Ectodermal cell (in vitro differentiated cells): ENCODE measurements at regions not wholly inside any gene's neighbourhood (a gene's known extent, or its start where the extent isn't known, plus 50 kb on each side); places are given as distances from the start of the nearest gene placed in this dataset.

Source experiments
- H3K27ac ChIP-seq: 2 replicates; pipeline ENCODE4 v1.7.0; 2013; ENCODE audit warnings: mild to moderate bottlenecking, low read depth, low read length; ENCODE audit not compliant: insufficient read depth, poor library complexity, severe bottlenecking
- H3K27me3 ChIP-seq: 2 replicates; pipeline ENCODE4 v1.7.0; 2013; ENCODE audit warnings: mild to moderate bottlenecking, low read length; ENCODE audit not compliant: insufficient read depth, control insufficient read depth, poor library complexity, severe bottlenecking
- H3K36me3 ChIP-seq: one replicate; pipeline ENCODE4 v1.7.0; 2013; ENCODE audit warnings: low read length; ENCODE audit not compliant: control insufficient read depth, insufficient read depth
- H3K4me1 ChIP-seq: one replicate; pipeline ENCODE4 v1.7.0; 2013; ENCODE audit warnings: low read length; ENCODE audit not compliant: control insufficient read depth, insufficient read depth
- H3K4me3 ChIP-seq: 2 replicates; pipeline ENCODE4 v1.7.0; 2013; ENCODE audit warnings: low read depth, low read length, control low read depth; ENCODE audit not compliant: insufficient read depth
- H3K9me3 ChIP-seq: 2 replicates; pipeline ENCODE4 v1.7.0; 2013; ENCODE audit warnings: mild to moderate bottlenecking, low read length, moderate library complexity; ENCODE audit not compliant: control insufficient read depth
- WGBS, 2 experiments: methylation state at CpG; one replicate each; pipeline ENCODE4 v1.1.7; 2013; ENCODE audit warnings: missing lambda C conversion rate in 2 of 2; 5-methylcytosine and 5-hydroxymethylcytosine counted together

DNA sequence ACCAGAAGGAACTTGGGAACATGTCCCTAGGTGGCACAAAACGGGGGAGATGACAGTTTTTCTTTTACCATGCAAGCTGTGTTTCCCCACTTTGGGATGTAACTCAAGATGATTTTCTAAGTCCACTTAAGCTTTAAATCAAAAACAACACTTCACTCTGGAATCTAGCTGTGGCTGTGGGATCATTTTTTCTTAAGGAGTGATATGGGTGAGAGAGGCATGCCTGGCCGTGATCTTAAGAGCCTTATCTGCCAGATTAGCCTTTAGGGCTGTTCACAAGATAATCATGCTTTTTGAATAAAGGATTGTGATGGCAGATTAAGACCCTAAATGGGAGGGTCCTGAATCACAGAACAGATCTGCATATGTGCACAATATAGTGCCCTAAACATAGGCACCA is 384.8 kb upstream of the SEMA6D start:
- 91 to 100% methylated on average over 2 of the region's 2 CpGs for WGBS, 2 experiments
- H3K9me3 ChIP-seq: peaks cover 2% of the 10 kb centered on the region
- H3K27me3 ChIP-seq: no peaks in the 10 kb centered on the region
- H3K4me3 ChIP-seq: no peak overlapping the region
- no peak overlapping the region for H3K27ac ChIP-seq
- H3K36me3 ChIP-seq: no peaks in the 10 kb centered on the region
- no peaks in the 10 kb centered on the region for H3K4me1 ChIP-seq

DNA sequence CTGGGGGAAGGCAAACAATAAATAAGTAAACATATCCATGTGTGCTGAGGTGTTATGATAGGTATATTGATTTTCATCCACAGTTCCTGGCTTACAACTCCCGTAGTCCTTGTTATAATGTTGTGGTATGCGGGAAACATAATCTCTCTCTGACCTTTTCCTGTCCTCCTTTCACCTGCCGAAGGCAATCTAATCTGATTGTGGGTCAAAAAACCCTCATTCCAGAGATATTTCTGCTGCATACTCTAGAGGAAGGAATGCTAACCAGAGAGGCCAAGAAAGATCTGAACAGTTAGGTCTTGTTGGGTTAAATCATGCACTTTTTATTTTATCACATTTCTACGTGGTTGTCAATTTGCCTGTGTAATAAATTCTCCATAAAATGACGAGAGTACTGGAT is 383.6 kb upstream of the SEMA6D start:
- WGBS, 2 experiments: 91 to 92% methylated on average over 4 to 5 of the region's 5 CpGs
- Histone ChIP-seq H3K4me3 (no peak overlapping the region), H3K27ac (no peak overlapping the region), H3K9me3 (peaks cover 2% of the 10 kb centered on the region), H3K4me1 (no peaks in the 10 kb centered on the region), H3K27me3 (no peaks in the 10 kb centered on the region), H3K36me3 (no peaks in the 10 kb centered on the region)

DNA sequence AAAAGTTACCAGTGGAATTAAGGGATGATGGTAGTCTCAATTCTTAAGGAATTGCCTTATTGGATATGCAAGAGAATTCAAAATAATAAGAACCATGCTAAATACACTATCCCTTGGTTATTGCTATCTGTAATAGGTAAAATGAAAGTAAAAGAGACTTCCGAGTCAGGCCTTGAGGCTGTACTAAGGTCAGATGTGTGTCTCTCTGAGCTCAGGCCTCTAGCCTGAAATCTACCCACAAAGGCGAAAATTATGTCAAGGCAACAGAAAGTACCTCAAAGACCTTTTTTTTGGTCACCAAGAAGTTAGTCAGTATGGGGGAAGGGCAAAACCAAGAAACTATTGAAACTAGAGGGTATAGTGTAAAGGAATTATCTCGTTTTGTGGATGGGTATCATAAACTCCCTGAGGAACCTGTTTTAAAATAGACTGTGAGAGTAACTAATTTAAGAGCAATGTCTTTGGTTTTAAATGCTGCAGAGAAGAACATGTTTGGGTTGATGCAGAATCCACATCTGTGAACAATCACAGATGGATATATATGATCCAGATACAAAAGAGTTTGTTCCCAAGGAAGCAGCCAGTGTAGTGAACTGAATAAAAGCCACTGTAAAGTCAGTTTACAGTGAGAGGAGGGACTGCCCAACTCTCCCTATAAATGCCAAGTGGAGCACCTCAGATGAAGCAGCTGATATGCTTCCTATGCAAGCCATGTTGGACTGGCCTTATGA is 382.3 kb upstream of the SEMA6D start:
- no peaks in the 10 kb centered on the region for H3K36me3 ChIP-seq
- peaks cover 2% of the 10 kb centered on the region for H3K9me3 ChIP-seq
- 88 to 94% methylated on average over 3 of the region's 3 CpGs for WGBS, 2 experiments
- H3K27me3 ChIP-seq: no peaks in the 10 kb centered on the region
- H3K4me1 ChIP-seq: no peaks in the 10 kb centered on the region
- no peak overlapping the region for H3K27ac ChIP-seq
- no peak overlapping the region for H3K4me3 ChIP-seq

- no peaks in the 10 kb centered on the region for H3K36me3 ChIP-seq
- no peak overlapping the region for H3K4me3 ChIP-seq
- peaks cover 2% of the 10 kb centered on the region for H3K9me3 ChIP-seq
- WGBS, 2 experiments: 89 to 90% methylated on average over 2 of the region's 2 CpGs
- H3K4me1 ChIP-seq: no peaks in the 10 kb centered on the region
- no peaks in the 10 kb centered on the region for H3K27me3 ChIP-seq
- H3K27ac ChIP-seq: no peak overlapping the region
Measured at GRCh38 chr15:47337106-47337505, 380.2 kb upstream of the SEMA6D start.

- Histone ChIP-seq H3K4me1 (no peaks in the 10 kb centered on the region), H3K27ac (no peak overlapping the region), H3K4me3 (no peak overlapping the region), H3K36me3 (no peaks in the 10 kb centered on the region), H3K9me3 (peaks cover 2% of the 10 kb centered on the region), H3K27me3 (no peaks in the 10 kb centered on the region)
- 83 to 93% methylated on average over 4 of the region's 4 CpGs for WGBS, 2 experiments
Measured at GRCh38 chr15:47337836-47338235, 379.5 kb upstream of the SEMA6D start.

GRCh38 chr15:47338771-47339170 is 378.5 kb upstream of the SEMA6D start:
- Histone ChIP-seq H3K36me3 (no peaks in the 10 kb centered on the region), H3K4me3 (no peak overlapping the region)
- WGBS, 2 experiments: 90 to 92% methylated on average over 3 of the region's 3 CpGs

GRCh38 chr15:47339800-47340570 is 377.3 kb upstream of the SEMA6D start:
- H3K4me3 ChIP-seq: no peak overlapping the region
- WGBS, 2 experiments: 91 to 97% methylated on average over 3 to 4 of the region's 4 CpGs
- H3K9me3 ChIP-seq: no peaks in the 10 kb centered on the region
- no peaks in the 10 kb centered on the region for H3K27me3 ChIP-seq
- no peaks in the 10 kb centered on the region for H3K36me3 ChIP-seq
- H3K27ac ChIP-seq: no peak overlapping the region
- no peaks in the 10 kb centered on the region for H3K4me1 ChIP-seq

More at GRCh38 chr15:47338771-47339170, 378.5 kb upstream of the SEMA6D start:
- no peak overlapping the region for H3K27ac ChIP-seq
- H3K9me3 ChIP-seq: peaks cover 1% of the 10 kb centered on the region
- no peaks in the 10 kb centered on the region for H3K4me1 ChIP-seq
- H3K27me3 ChIP-seq: no peaks in the 10 kb centered on the region

DNA sequence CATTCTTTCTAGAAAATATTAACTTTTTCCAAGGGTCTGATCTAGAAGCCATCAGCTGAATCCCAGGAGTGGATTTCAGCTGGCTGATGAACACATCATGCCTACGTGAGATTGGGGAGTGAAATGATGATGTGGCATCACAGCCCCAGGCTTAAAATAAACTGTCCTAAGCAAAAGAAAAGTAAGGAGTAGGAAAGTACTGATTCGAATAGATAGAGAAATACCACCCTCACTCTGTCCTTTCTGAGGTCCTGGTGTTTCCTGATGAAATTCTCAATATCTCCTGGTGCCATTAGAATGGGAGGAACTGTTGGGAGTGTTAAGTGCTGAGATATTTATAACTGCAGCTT is 376.8 kb upstream of the SEMA6D start:
- Histone ChIP-seq H3K4me1 (no peaks in the 10 kb centered on the region), H3K27ac (no peak overlapping the region), H3K27me3 (no peaks in the 10 kb centered on the region), H3K4me3 (no peak overlapping the region), H3K9me3 (no peaks in the 10 kb centered on the region), H3K36me3 (no peaks in the 10 kb centered on the region)
- WGBS, 2 experiments: 88 to 94% methylated on average over 2 of the region's 2 CpGs

DNA sequence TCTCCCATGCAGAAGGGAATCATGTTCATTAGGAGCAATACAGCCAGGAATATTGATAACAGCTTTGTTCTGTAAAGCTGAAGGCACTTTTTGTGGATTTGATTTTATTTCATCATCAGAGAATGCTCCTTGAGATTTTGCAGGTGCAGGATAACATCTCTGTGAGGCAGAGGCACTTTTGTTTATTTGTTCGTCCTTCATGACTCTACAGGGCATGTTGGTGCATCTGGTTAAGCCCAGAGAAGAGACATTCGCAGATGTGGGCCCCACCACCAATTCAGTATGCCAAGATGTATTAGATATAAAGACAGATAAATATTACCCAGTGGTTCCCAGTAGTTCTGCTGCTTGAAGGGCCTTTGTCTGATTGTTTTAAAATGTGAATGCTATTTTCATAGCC is 368.1 kb upstream of the SEMA6D start:
- 94 to 100% methylated on average over 1 to 2 of the region's 2 CpGs for WGBS, 2 experiments
- Histone ChIP-seq H3K27ac (no peak overlapping the region), H3K9me3 (no peaks in the 10 kb centered on the region), H3K36me3 (no peaks in the 10 kb centered on the region), H3K27me3 (no peaks in the 10 kb centered on the region), H3K4me1 (no peaks in the 10 kb centered on the region), H3K4me3 (no peak overlapping the region)

- Histone ChIP-seq H3K9me3 (no peaks in the 10 kb centered on the region), H3K4me3 (no peak overlapping the region), H3K4me1 (no peaks in the 10 kb centered on the region), H3K27ac (no peak overlapping the region), H3K36me3 (no peaks in the 10 kb centered on the region), H3K27me3 (no peaks in the 10 kb centered on the region)
Measured at GRCh38 chr15:47351501-47351900, 365.8 kb upstream of the SEMA6D start.
